ENCODE measurements at regions not wholly inside any gene's neighbourhood (a gene's known extent, or its start where the extent isn't known, plus 50 kb on each side); places are given as distances from the start of the nearest gene placed in this dataset.

- peak; percentile 54 for ATAC-seq
- no peak overlapping the region for H3K9ac ChIP-seq (ENCODE audit: control insufficient read depth, insufficient read depth, low read length)
- H3K9me3 ChIP-seq (replicated peaks; ENCODE audit: control insufficient read depth, insufficient read depth, low read length): no peaks in the 10 kb centered on the region
- peak overlapping the region; percentile 66 for H2AFZ ChIP-seq (ENCODE audit: control insufficient read depth, low read depth, low read length)
- DNase-seq (ENCODE audit: low read depth, low spot score): peak; percentile 5
- no peak for FAIRE-seq
- ChIA-PET POLR2A (interaction anchor here (1.1 kb wide), 1 partner anchor 42 kb away, joined by 3 read pairs; no protein-coding TSS in a partner anchor), CTCF (interaction anchor here (0.5 to 2.0 kb wide), 5 partner anchors 12 to 137 kb away, joined by 3 to 6 read pairs (median 3); no protein-coding TSS in a partner anchor), RAD21 (ENCODE audit: unreplicated experiment) (interaction anchor here (1.0 to 1.2 kb wide), 5 partner anchors 22 to 137 kb away, joined by 3 to 4 read pairs (median 3); no protein-coding TSS in a partner anchor), SMC1A (ENCODE audit: uncharacterized antibody, unreplicated experiment) (interaction anchor here (0.7 to 2.8 kb wide), 3 partner anchors 10 to 136 kb away, joined by 3 to 8 read pairs (median 3); no protein-coding TSS in a partner anchor)
- H3K79me2 ChIP-seq (ENCODE audit: control insufficient read depth, insufficient read depth, low read length): no peaks in the 10 kb centered on the region
- in situ Hi-C loops (cut with MboI) (no loop called here), intact Hi-C loops (cut with micrococcal nuclease; ENCODE audit: unreplicated experiment) (no loop called here)
- H3K4me2 ChIP-seq (ENCODE audit: control insufficient read depth, insufficient read depth): no peak overlapping the region
- no peaks in the 10 kb centered on the region for H4K20me1 ChIP-seq (ENCODE audit: control insufficient read depth, insufficient read depth)
- H3K4me3 ChIP-seq: no peak overlapping the region
- H3K27ac ChIP-seq (ENCODE audit: control insufficient read depth, insufficient read depth): peak overlapping the region; percentile 15; the same call in 1 of the 2 replicates
- no peaks in the 10 kb centered on the region for H3K36me3 ChIP-seq (ENCODE audit: control insufficient read depth in 2 of 2, insufficient read depth in 2 of 2, low read length in 1 of 2)
- WGBS (ENCODE audit: insufficient coverage, insufficient replicate concordance, low lambda C conversion rate, missing lambda C conversion rate): 43% methylated on average over 12 of the region's 12 CpGs
- H3K4me1 ChIP-seq (ENCODE audit: control insufficient read depth, insufficient read depth, low read length): peaks cover 10% of the 10 kb centered on the region
- H3K27me3 ChIP-seq (replicated peaks in 1 of 2; ENCODE audit: control insufficient read depth in 2 of 2, insufficient read depth in 2 of 2, low read length in 1 of 2): no peaks in the 10 kb centered on the region
- no TSS peak for BruUV-seq (replicated peaks)
- TF ChIP-seq LARP7 (IDR thresholded peaks at IDR 0.05) (0 out of 2 replicates have a peak, but pooled peaks have one; percentile 1), SIN3A (IDR thresholded peaks at IDR 0.05; ENCODE audit: low read depth, low read length) (no peak), TARDBP (IDR thresholded peaks at IDR 0.05; ENCODE audit: borderline replicate concordance) (no peak), USF2 (IDR thresholded peaks at IDR 0.05; ENCODE audit: borderline replicate concordance, low read depth, low read length) (no peak), HDAC6 (IDR thresholded peaks at IDR 0.05; ENCODE audit: unreplicated experiment) (no peak), BACH1 (IDR thresholded peaks at IDR 0.05; ENCODE audit: borderline replicate concordance) (no peak), TAF1 (IDR thresholded peaks at IDR 0.05; ENCODE audit: borderline replicate concordance, low read depth, low read length) (no peak), NKRF (conservative IDR thresholded peaks at IDR 0.05) (0 out of 2 replicates have a peak, but pooled peaks have one; percentile 23), PAX8 (IDR thresholded peaks at IDR 0.05) (no peak), CREM (IDR thresholded peaks at IDR 0.05; ENCODE audit: low read depth) (no peak), SREBF1 (IDR thresholded peaks at IDR 0.05; ENCODE audit: low read length) (no peak), RCOR1 (conservative IDR thresholded peaks at IDR 0.05; ENCODE audit: low read depth, low read length) (no peak), E2F4 (IDR thresholded peaks at IDR 0.05; ENCODE audit: low read depth, low read length) (no peak), SMARCA5 (IDR thresholded peaks at IDR 0.05) (0 out of 2 replicates have a peak, but pooled peaks have one; percentile 9), ZNF274 (IDR thresholded peaks at IDR 0.05; ENCODE audit: insufficient read depth, insufficient read length) (no peak), REST (IDR thresholded peaks at IDR 0.05; ENCODE audit: low read depth, low read length) (no peak)
Measured at GRCh38 chr4:26218677-26219605, 101.9 kb upstream of the RBPJ start.
